ENCODE measurements at regions not wholly inside any gene's neighbourhood (a gene's known extent, or its start where the extent isn't known, plus 50 kb on each side); places are given as distances from the start of the nearest gene placed in this dataset.

- H3K36me3 ChIP-seq (ENCODE audit: insufficient read depth, low read length) = no peaks in the 10 kb centered on the region
- H3K79me2 ChIP-seq (ENCODE audit: insufficient read depth, low read length) = no peaks in the 10 kb centered on the region
- H3F3A ChIP-seq (ENCODE audit: low read depth) = no peaks in the 10 kb centered on the region
- no peaks in the 10 kb centered on the region for H4K20me1 ChIP-seq (ENCODE audit: insufficient read depth, low read length, poor library complexity, severe bottlenecking)
- H3K9me3 ChIP-seq (ENCODE audit: insufficient read depth, low read depth, low read length) = no peaks in the 10 kb centered on the region
- TF ChIP-seq, protein P1, sequence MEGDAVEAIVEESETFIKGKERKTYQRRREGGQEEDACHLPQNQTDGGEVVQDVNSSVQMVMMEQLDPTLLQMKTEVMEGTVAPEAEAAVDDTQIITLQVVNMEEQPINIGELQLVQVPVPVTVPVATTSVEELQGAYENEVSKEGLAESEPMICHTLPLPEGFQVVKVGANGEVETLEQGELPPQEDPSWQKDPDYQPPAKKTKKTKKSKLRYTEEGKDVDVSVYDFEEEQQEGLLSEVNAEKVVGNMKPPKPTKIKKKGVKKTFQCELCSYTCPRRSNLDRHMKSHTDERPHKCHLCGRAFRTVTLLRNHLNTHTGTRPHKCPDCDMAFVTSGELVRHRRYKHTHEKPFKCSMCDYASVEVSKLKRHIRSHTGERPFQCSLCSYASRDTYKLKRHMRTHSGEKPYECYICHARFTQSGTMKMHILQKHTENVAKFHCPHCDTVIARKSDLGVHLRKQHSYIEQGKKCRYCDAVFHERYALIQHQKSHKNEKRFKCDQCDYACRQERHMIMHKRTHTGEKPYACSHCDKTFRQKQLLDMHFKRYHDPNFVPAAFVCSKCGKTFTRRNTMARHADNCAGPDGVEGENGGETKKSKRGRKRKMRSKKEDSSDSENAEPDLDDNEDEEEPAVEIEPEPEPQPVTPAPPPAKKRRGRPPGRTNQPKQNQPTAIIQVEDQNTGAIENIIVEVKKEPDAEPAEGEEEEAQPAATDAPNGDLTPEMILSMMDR (conservative IDR thresholded peaks at IDR 0.05; ENCODE audit: low read length) = no peak
- no peak for TF ChIP-seq EZH2phosphoT487 (IDR thresholded peaks at IDR 0.05; ENCODE audit: borderline replicate concordance)
- H3K4me3 ChIP-seq (ENCODE audit: low read length, poor library complexity, severe bottlenecking) = no peak overlapping the region
- H3K4me1 ChIP-seq (ENCODE audit: insufficient read depth, low read length, poor library complexity, severe bottlenecking) = no peaks in the 10 kb centered on the region
- H3K9ac ChIP-seq (ENCODE audit: low read depth, low read length, poor library complexity, severe bottlenecking) = no peak overlapping the region
- no peak overlapping the region for H3K4me2 ChIP-seq (ENCODE audit: low read depth, low read length, poor library complexity, severe bottlenecking)
- H3K9me2 ChIP-seq (replicated peaks; ENCODE audit: low read depth, low read length) = no peaks in the 10 kb centered on the region
- H3K27me3 ChIP-seq (ENCODE audit: insufficient read depth, low read length, poor library complexity, severe bottlenecking) = no peaks in the 10 kb centered on the region
- H2AFZ ChIP-seq (ENCODE audit: low read length) = no peak overlapping the region
Measured at GRCh38 chr15:96268442-96269204, 61.9 kb upstream of the NR2F2 start.

DNA sequence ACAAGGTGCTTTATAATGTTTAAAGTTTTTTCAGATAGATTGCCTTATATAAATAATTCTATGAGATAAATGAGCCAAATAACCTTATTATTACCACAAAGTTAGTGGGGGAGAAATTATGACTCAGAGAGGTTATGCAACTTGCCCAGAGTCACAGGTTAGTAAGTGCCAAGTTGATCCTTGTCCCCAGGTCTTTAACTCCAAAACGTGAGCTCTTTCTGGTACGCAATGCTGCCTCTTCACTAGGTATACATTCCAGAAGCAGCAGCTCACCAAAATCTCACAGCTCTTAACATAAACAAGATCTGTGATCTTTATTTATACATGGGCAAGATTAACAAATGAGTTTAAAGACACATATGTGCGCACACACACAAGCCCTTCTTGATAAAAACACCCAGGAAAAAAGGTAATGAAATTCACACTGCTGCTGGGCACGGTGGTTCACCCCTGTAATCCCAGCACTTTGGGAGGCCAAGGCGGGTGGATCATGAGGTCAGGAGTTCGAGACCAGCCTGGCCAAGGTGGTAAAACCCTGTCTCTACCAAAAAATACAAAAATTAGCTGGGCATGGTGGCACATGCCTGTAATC, 59.8 kb upstream of the NR2F2 start:
- Histone ChIP-seq H3K4me1 (ENCODE audit: insufficient read depth, low read length, poor library complexity, severe bottlenecking) (peaks cover 3% of the 10 kb centered on the region), H3K9me3 (ENCODE audit: insufficient read depth, low read depth, low read length) (no peaks in the 10 kb centered on the region), H3K79me2 (ENCODE audit: insufficient read depth, low read length) (no peaks in the 10 kb centered on the region), H3K36me3 (ENCODE audit: insufficient read depth, low read length) (no peaks in the 10 kb centered on the region), H3K4me2 (ENCODE audit: low read depth, low read length, poor library complexity, severe bottlenecking) (no peak overlapping the region), H3F3A (ENCODE audit: low read depth) (no peaks in the 10 kb centered on the region), H3K9me2 (replicated peaks; ENCODE audit: low read depth, low read length) (no peaks in the 10 kb centered on the region), H2AFZ (ENCODE audit: low read length) (no peak overlapping the region), H3K9ac (ENCODE audit: low read depth, low read length, poor library complexity, severe bottlenecking) (no peak overlapping the region), H3K4me3 (ENCODE audit: low read length, poor library complexity, severe bottlenecking) (no peak overlapping the region), H4K20me1 (ENCODE audit: insufficient read depth, low read length, poor library complexity, severe bottlenecking) (no peaks in the 10 kb centered on the region), H3K27me3 (ENCODE audit: insufficient read depth, low read length, poor library complexity, severe bottlenecking) (no peaks in the 10 kb centered on the region)
- TF ChIP-seq, protein P1 (conservative IDR thresholded peaks at IDR 0.05; ENCODE audit: low read length) = no peak
- TF ChIP-seq EZH2phosphoT487 (IDR thresholded peaks at IDR 0.05; ENCODE audit: borderline replicate concordance) = no peak

DNA sequence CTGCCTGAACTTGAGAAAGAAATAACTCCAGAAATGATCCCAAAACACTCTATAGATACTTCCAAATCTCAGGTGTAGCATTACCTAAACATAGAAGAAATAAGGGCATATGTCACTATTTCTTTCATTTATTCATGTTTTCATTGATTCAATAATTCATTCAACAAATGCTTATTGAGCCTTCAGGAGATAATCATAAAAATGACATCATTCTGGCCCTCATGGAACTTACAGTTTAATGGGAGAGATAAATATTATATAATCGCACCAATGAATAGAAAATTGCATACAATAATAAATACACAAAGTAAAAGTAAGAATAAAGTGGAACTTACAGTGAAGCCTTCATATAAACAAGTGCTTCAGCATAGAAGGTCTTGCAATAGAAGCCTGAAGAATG, 58.1 kb upstream of the NR2F2 start:
- no peak overlapping the region for H3K9ac ChIP-seq (ENCODE audit: low read depth, low read length, poor library complexity, severe bottlenecking)
- H4K20me1 ChIP-seq (ENCODE audit: insufficient read depth, low read length, poor library complexity, severe bottlenecking) = no peaks in the 10 kb centered on the region
- H3K36me3 ChIP-seq (ENCODE audit: insufficient read depth, low read length) = no peaks in the 10 kb centered on the region
- no peak for TF ChIP-seq EZH2phosphoT487 (IDR thresholded peaks at IDR 0.05; ENCODE audit: borderline replicate concordance)
- TF ChIP-seq, protein P1 (conservative IDR thresholded peaks at IDR 0.05; ENCODE audit: low read length) = no peak
- H3K9me2 ChIP-seq (replicated peaks; ENCODE audit: low read depth, low read length) = no peaks in the 10 kb centered on the region
- H3K27me3 ChIP-seq (ENCODE audit: insufficient read depth, low read length, poor library complexity, severe bottlenecking) = no peaks in the 10 kb centered on the region
- H3K4me3 ChIP-seq (ENCODE audit: low read length, poor library complexity, severe bottlenecking) = no peak overlapping the region
- H3K4me1 ChIP-seq (ENCODE audit: insufficient read depth, low read length, poor library complexity, severe bottlenecking) = peaks cover 3% of the 10 kb centered on the region
- H3K79me2 ChIP-seq (ENCODE audit: insufficient read depth, low read length) = no peaks in the 10 kb centered on the region
- H3K9me3 ChIP-seq (ENCODE audit: insufficient read depth, low read depth, low read length) = no peaks in the 10 kb centered on the region
- H3F3A ChIP-seq (ENCODE audit: low read depth) = no peaks in the 10 kb centered on the region
- no peak overlapping the region for H3K4me2 ChIP-seq (ENCODE audit: low read depth, low read length, poor library complexity, severe bottlenecking)
- H2AFZ ChIP-seq (ENCODE audit: low read length) = no peak overlapping the region
